Neuronal stem cell (in vitro differentiated cells): ENCODE measurements at regions not wholly inside any gene's neighbourhood (a gene's known extent, or its start where the extent isn't known, plus 50 kb on each side); places are given as distances from the start of the nearest gene placed in this dataset.

ENCODE experiments used
- DNase-seq: peaks from one replicate; pipeline ENCODE4 v3.0.0-alpha.2; 2013; ENCODE audit warnings: low spot score
- H2AFZ ChIP-seq: one replicate; pipeline ENCODE4 v1.6.1; 2013; ENCODE audit warnings: mild to moderate bottlenecking, low read length, inconsistent platforms
- H2AK5ac ChIP-seq: 2 replicates; pipeline ENCODE4 v1.6.1; 2013; ENCODE audit warnings: low read depth, mild to moderate bottlenecking, inconsistent platforms, low read length, moderate library complexity, mixed read lengths
- H2BK120ac ChIP-seq: 2 replicates; pipeline ENCODE4 v1.6.1; 2013; ENCODE audit warnings: low read depth, mild to moderate bottlenecking, inconsistent platforms, low read length, moderate library complexity, mixed read lengths
- H2BK12ac ChIP-seq: one replicate; pipeline ENCODE4 v1.6.1; 2013; ENCODE audit warnings: low read length, inconsistent platforms
- H2BK15ac ChIP-seq: 2 replicates; pipeline ENCODE4 v1.6.1; 2013; ENCODE audit warnings: mild to moderate bottlenecking, low read length, inconsistent platforms, mixed read lengths
- H2BK5ac ChIP-seq: one replicate; pipeline ENCODE4 v1.6.1; 2013; ENCODE audit warnings: inconsistent platforms, mild to moderate bottlenecking, low read length, moderate library complexity
- H3K14ac ChIP-seq: one replicate; pipeline ENCODE4 v1.6.1; 2013; ENCODE audit warnings: low read length, inconsistent platforms
- H3K18ac ChIP-seq: 2 replicates; pipeline ENCODE4 v1.6.1; 2013; ENCODE audit warnings: low read length, inconsistent platforms
- H3K23ac ChIP-seq: 2 replicates; pipeline ENCODE4 v1.6.1; 2013; ENCODE audit warnings: low read depth, mild to moderate bottlenecking, mixed read lengths, low read length, inconsistent platforms; ENCODE audit not compliant: poor library complexity
- H3K27ac ChIP-seq: replicated peaks from 3 replicates; pipeline ENCODE4 v1.5.1; 2013; ENCODE audit warnings: low read length, inconsistent platforms
- H3K27me3 ChIP-seq, 3 experiments: 2 replicates each; pipeline ENCODE4 v1.6.1; 2013; ENCODE audit warnings: low read length in 3 of 3, mild to moderate bottlenecking in 2 of 3, inconsistent platforms in 1 of 3, low read depth in 1 of 3, mixed read lengths in 1 of 3, moderate library complexity in 1 of 3; ENCODE audit not compliant: control insufficient read depth in 3 of 3, insufficient read depth in 3 of 3
- H3K36me3 ChIP-seq, 2 donors: replicated peaks in 1 of 2; 2 replicates each; pipeline ENCODE4 v1.6.1; 2013; ENCODE audit warnings: low read length in 2 of 2; ENCODE audit not compliant: control insufficient read depth in 2 of 2, insufficient read depth in 2 of 2
- H3K4ac ChIP-seq: 2 replicates; pipeline ENCODE4 v1.6.1; 2013; ENCODE audit warnings: inconsistent platforms, mild to moderate bottlenecking, low read length, moderate library complexity
- H3K4me1 ChIP-seq, 2 donors: 1 replicate in 1 of 2; 2 replicates in 1 of 2; pipeline ENCODE4 v1.6.1; 2013; ENCODE audit warnings: low read length in 2 of 2, low read depth in 1 of 2; ENCODE audit not compliant: control insufficient read depth in 2 of 2, insufficient read depth in 1 of 2
- H3K4me2 ChIP-seq: one replicate; pipeline ENCODE4 v1.6.1; 2013; ENCODE audit warnings: mild to moderate bottlenecking, low read length, inconsistent platforms; ENCODE audit not compliant: insufficient read depth, poor library complexity, severe bottlenecking
- H3K4me3 ChIP-seq, 2 donors: 2 replicates each; pipeline ENCODE4 v1.5.1; 2013; ENCODE audit warnings: low read length in 2 of 2, mild to moderate bottlenecking in 2 of 2, inconsistent platforms in 1 of 2, moderate library complexity in 1 of 2
- H3K79me1 ChIP-seq: one replicate; pipeline ENCODE4 v1.6.1; 2013; ENCODE audit warnings: low read depth, mild to moderate bottlenecking, inconsistent platforms, low read length, moderate library complexity
- H3K9ac ChIP-seq: one replicate; pipeline ENCODE4 v1.6.1; 2013; ENCODE audit warnings: mild to moderate bottlenecking, low read depth, low read length, inconsistent platforms; ENCODE audit not compliant: poor library complexity
- H3K9me3 ChIP-seq, 2 donors: replicated peaks in 1 of 2; 2 replicates each; pipeline versions ENCODE3 to v1.6.1; 2013; ENCODE audit warnings: low read length in 2 of 2, mild to moderate bottlenecking in 2 of 2, inconsistent platforms in 1 of 2, low read depth in 1 of 2, mixed read lengths in 1 of 2, moderate library complexity in 1 of 2; ENCODE audit not compliant: control insufficient read depth in 2 of 2, insufficient read depth in 1 of 2
- H4K8ac ChIP-seq: one replicate; pipeline ENCODE4 v1.6.1; 2013; ENCODE audit warnings: low read depth, mild to moderate bottlenecking, inconsistent platforms, low read length, moderate library complexity
- H4K91ac ChIP-seq: one replicate; pipeline ENCODE4 v1.6.1; 2013; ENCODE audit warnings: low read length, low read depth, mild to moderate bottlenecking, inconsistent platforms; ENCODE audit not compliant: poor library complexity
- WGBS, 2 donors: extraction: QIAGEN DNeasy Blood & Tissue Kit; methylation state at CpG; one replicate each; pipeline ENCODE4 v1.1.7; 2013; ENCODE audit warnings: missing lambda C conversion rate in 2 of 2, mixed read lengths in 1 of 2; ENCODE audit not compliant: insufficient read length in 2 of 2, insufficient replicate concordance in 1 of 2; ENCODE audit errors: extremely low coverage in 2 of 2; 5-methylcytosine and 5-hydroxymethylcytosine counted together

DNA sequence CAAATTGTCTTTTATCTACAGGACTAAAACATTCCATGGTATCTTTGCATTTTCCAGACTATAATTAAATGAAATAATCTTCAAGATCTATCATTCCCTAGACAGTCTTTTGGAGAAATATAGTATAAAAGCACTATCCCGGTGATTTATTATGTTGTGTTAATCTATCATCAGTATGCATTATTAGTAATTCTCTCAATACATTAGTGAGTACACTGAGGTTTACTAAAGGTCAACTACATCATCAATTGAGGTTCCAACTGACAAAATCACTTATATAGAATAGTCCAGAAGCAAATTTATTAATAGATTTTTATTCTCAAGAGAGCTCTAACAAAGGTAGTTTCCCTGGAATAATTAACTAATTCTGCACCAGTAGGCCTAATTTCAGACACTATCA, 169.6 kb downstream of the KCNA4 start:
- no peak for DNase-seq
- Histone ChIP-seq H3K4me3 (no peak overlapping the region), H2BK120ac (no peak overlapping the region), H3K14ac (no peak overlapping the region), H3K9ac (no peak overlapping the region), H4K8ac (no peak overlapping the region), H3K4me2 (no peak overlapping the region), H3K79me1 (no peaks in the 10 kb centered on the region), H3K27ac (no peak overlapping the region), H3K27me3 (no peaks in the 10 kb centered on the region), H3K36me3 (no peaks in the 10 kb centered on the region), H2AFZ (no peak overlapping the region), H3K9me3 (no peaks in the 10 kb centered on the region), H2BK15ac (no peak overlapping the region), H2BK12ac (no peak overlapping the region), H3K18ac (no peak overlapping the region), H4K91ac (no peak overlapping the region), H2AK5ac (no peak overlapping the region), H3K23ac (no peak overlapping the region), H3K4ac (no peak overlapping the region), H3K4me1 (no peaks in the 10 kb centered on the region), H2BK5ac (no peak overlapping the region)
- no CpG with 5 or more reads among the region's 1 CpG for WGBS, 2 donors

DNA sequence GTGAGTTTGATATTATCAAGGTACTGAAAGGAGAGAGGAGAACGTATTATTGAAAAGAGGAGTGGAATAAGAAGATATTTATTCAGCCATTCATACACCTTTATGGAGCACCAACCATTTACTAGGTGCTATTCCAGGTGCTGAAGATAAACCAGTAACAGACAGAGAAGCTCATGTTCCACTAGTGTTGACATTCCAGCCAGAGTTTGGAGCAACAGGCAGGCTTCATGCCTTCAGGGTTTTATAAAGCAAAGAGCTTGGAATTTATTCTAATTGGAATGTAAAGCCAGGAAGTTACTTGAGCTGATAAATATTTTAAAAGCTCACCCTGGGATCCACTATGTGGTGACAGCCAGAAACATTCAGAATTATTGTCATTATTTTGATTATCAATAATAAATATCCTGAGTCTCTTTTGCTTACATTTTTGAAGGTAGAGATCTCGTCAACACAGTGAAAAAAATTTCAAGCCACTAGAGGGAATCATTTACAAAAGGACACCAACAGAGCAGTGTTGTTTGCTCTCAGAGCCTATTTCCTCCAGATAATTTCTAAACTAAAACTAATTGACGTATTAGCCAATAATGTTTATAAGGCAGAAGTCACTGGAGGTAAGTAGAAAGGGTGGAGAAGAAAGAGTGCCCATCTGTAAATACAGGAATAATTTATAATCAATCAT, 172.0 kb downstream of the KCNA4 start:
- Histone ChIP-seq H3K4me2 (no peak overlapping the region), H2BK120ac (no peak overlapping the region), H2AK5ac (no peak overlapping the region), H3K18ac (no peak overlapping the region), H2AFZ (no peak overlapping the region), H3K9me3 (no peaks in the 10 kb centered on the region), H3K23ac (no peak overlapping the region), H3K27me3 (no peaks in the 10 kb centered on the region), H4K8ac (no peak overlapping the region), H2BK15ac (no peak overlapping the region), H3K79me1 (no peaks in the 10 kb centered on the region), H3K4ac (no peak overlapping the region), H4K91ac (no peak overlapping the region), H3K36me3 (no peaks in the 10 kb centered on the region), H3K14ac (no peak overlapping the region), H3K4me1 (no peaks in the 10 kb centered on the region), H2BK5ac (no peak overlapping the region), H3K9ac (no peak overlapping the region), H2BK12ac (no peak overlapping the region), H3K4me3 (no peak overlapping the region), H3K27ac (no peak overlapping the region)
- WGBS, 2 donors: no CpG with 5 or more reads among the region's 3 CpGs
- DNase-seq: no peak

DNA sequence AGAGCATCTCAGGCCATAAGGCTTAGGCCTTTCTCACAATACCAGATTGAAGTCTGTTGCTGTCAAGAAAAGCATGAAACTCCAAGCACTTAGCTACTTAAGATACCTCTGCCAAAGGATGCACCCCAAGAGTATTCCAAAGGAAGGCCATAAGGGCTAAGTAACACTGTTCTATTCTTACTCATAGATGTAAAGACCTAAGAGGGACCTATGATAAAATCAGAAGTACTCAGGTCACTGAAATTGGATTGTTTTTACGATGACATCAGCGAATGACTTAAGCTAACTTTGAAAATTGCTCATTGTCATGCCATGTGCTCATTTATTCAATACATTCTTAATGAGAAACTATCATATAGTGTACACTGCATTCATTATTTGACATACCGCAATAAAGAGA, 172.8 kb downstream of the KCNA4 start:
- Histone ChIP-seq H3K4me3 (no peak overlapping the region), H2AK5ac (no peak overlapping the region), H2BK12ac (no peak overlapping the region), H4K91ac (no peak overlapping the region), H3K4me2 (no peak overlapping the region), H3K9me3 (no peaks in the 10 kb centered on the region), H3K4ac (no peak overlapping the region), H3K9ac (no peak overlapping the region), H3K79me1 (no peaks in the 10 kb centered on the region), H4K8ac (no peak overlapping the region), H3K4me1 (no peaks in the 10 kb centered on the region), H3K18ac (no peak overlapping the region), H3K27ac (no peak overlapping the region), H2BK5ac (no peak overlapping the region), H2AFZ (no peak overlapping the region), H3K23ac (no peak overlapping the region), H3K36me3 (no peaks in the 10 kb centered on the region), H2BK15ac (no peak overlapping the region), H3K14ac (no peak overlapping the region), H3K27me3 (no peaks in the 10 kb centered on the region), H2BK120ac (no peak overlapping the region)
- DNase-seq: no peak
- no CpG with 5 or more reads among the region's 3 CpGs for WGBS, 2 donors

DNA sequence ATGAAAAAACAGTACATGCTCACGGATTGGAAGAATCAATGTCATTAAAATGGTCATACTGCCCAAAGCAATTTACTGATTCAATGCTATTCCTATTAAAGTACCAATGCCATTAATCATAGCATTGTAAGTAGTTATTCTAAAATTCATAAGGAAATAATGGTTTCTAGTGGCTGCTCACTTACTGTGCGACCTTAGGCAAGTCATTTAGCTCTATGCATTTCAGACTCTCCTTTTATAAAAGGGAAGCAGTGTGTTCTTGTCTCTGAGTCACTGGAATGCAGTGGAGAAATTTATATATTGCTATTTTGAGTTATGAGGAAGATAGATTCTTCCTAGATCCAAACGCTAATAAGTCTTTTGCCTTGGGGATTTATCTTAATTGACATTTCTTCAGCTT, 174.8 kb downstream of the KCNA4 start:
- Histone ChIP-seq H2AFZ (no peak overlapping the region), H3K23ac (no peak overlapping the region), H2BK15ac (no peak overlapping the region), H2BK120ac (no peak overlapping the region), H3K27ac (no peak overlapping the region), H3K27me3 (no peaks in the 10 kb centered on the region), H2AK5ac (no peak overlapping the region), H3K4me3 (no peak overlapping the region), H3K36me3 (no peaks in the 10 kb centered on the region), H3K14ac (no peak overlapping the region), H3K4me1 (no peaks in the 10 kb centered on the region), H2BK5ac (no peak overlapping the region), H3K4ac (no peak overlapping the region), H3K9ac (no peak overlapping the region), H3K79me1 (no peaks in the 10 kb centered on the region), H3K4me2 (no peak overlapping the region), H3K9me3 (no peaks in the 10 kb centered on the region), H4K91ac (no peak overlapping the region), H4K8ac (no peak overlapping the region), H2BK12ac (no peak overlapping the region), H3K18ac (no peak overlapping the region)
- WGBS, 2 donors: no CpG with 5 or more reads among the region's 3 CpGs
- DNase-seq: no peak
